IMR-90 (cell line): ENCODE measurements at regions not wholly inside any gene's neighbourhood (a gene's known extent, or its start where the extent isn't known, plus 50 kb on each side); places are given as distances from the start of the nearest gene placed in this dataset.

ENCODE experiments used
- ATAC-seq: fragments of 200-7000 bp; cut with Tn5 transposase; 2 replicates; pipeline ENCODE4 v1.9.1; 2020; ENCODE audit warnings: low read depth, mild to moderate bottlenecking, moderate library complexity
- BruUV-seq: library from RNA; stranded (reverse); fragments of 400-500 nt; replicated peaks from 2 replicates; lab custom pipeline; 2021; lab: Mats Ljungman, UMichigan
- CTCF ChIA-PET: fragments of 300-600 bp; formaldehyde crosslinking; extraction: SDS; loops from one replicate; lab custom pipeline; 2021; ENCODE audit warnings: antibody characterized with exemption; lab: Yijun Ruan, JAX
- POLR2A ChIA-PET: fragments of 300-600 bp; sonication (Branson Sonifier 250); formaldehyde crosslinking; loops from one replicate; lab custom pipeline; 2022; ENCODE audit warnings: antibody characterized with exemption; ENCODE audit not compliant: unreplicated experiment; lab: Charles Lee
- DNase-seq: peaks from one replicate; pipeline ENCODE4 v3.0.0; 2013
- H2AFZ ChIP-seq: replicated peaks from 2 replicates; pipeline ENCODE3; 2013; ENCODE audit warnings: low read length, mild to moderate bottlenecking; ENCODE audit not compliant: poor library complexity
- H2AK5ac ChIP-seq: 2 replicates; pipeline ENCODE4 v1.6.1; 2013; ENCODE audit warnings: low read depth, low read length, inconsistent platforms
- H2AK9ac ChIP-seq: replicated peaks from 2 replicates; pipeline ENCODE3; 2013; ENCODE audit warnings: mild to moderate bottlenecking, low read depth, low read length, moderate library complexity; ENCODE audit not compliant: poor library complexity
- H2BK120ac ChIP-seq: 2 replicates; pipeline ENCODE4 v1.6.1; 2013; ENCODE audit warnings: low read depth, low read length, inconsistent platforms
- H2BK15ac ChIP-seq: 3 replicates; pipeline ENCODE4 v1.6.1; 2013; ENCODE audit warnings: low read depth, low read length, inconsistent platforms
- H2BK20ac ChIP-seq: 2 replicates; pipeline ENCODE4 v1.6.1; 2013; ENCODE audit warnings: low read depth, mild to moderate bottlenecking, inconsistent platforms, low read length, moderate library complexity
- H2BK5ac ChIP-seq: 2 replicates; pipeline ENCODE4 v1.6.1; 2013; ENCODE audit warnings: mild to moderate bottlenecking, low read depth, low read length, inconsistent platforms; ENCODE audit not compliant: poor library complexity, severe bottlenecking
- H3K14ac ChIP-seq: replicated peaks from 2 replicates; pipeline ENCODE4 v1.6.1; 2013; ENCODE audit warnings: low read depth, low read length, inconsistent platforms
- H3K18ac ChIP-seq: 2 replicates; pipeline ENCODE4 v1.6.1; 2013; ENCODE audit warnings: low read depth, low read length, control low read depth
- H3K23ac ChIP-seq: 2 replicates; pipeline ENCODE4 v1.6.1; 2013; ENCODE audit warnings: low read depth, low read length, inconsistent platforms
- H3K27ac ChIP-seq: 2 replicates; pipeline ENCODE4 v1.5.1; 2013; ENCODE audit warnings: mild to moderate bottlenecking, control low read depth, low read length; ENCODE audit not compliant: insufficient read depth
- H3K27me3 ChIP-seq: 2 replicates; pipeline ENCODE4 v1.6.1; 2013; ENCODE audit warnings: low read length; ENCODE audit not compliant: control insufficient read depth, insufficient read depth
- H3K36me3 ChIP-seq: 2 replicates; pipeline ENCODE4 v1.6.1; 2013; ENCODE audit warnings: low read length, mixed read lengths; ENCODE audit not compliant: control insufficient read depth, insufficient read depth
- H3K4ac ChIP-seq: 2 replicates; pipeline ENCODE4 v1.6.1; 2013; ENCODE audit warnings: low read depth, low read length, inconsistent platforms
- H3K4me1 ChIP-seq: 2 replicates; pipeline ENCODE4 v1.6.1; 2013; ENCODE audit warnings: low read length, mixed read lengths; ENCODE audit not compliant: control insufficient read depth, insufficient read depth
- H3K4me2 ChIP-seq: 2 replicates; pipeline ENCODE4 v1.6.1; 2013; ENCODE audit warnings: low read depth, mild to moderate bottlenecking, control low read depth, low read length, moderate library complexity
- H3K4me3 ChIP-seq: 2 replicates; pipeline ENCODE4 v1.5.1; 2013; ENCODE audit warnings: low read depth, mild to moderate bottlenecking, control low read depth, low read length, moderate library complexity; ENCODE audit not compliant: insufficient read depth
- H3K56ac ChIP-seq: 2 replicates; pipeline ENCODE4 v1.6.1; 2013; ENCODE audit warnings: low read length, inconsistent platforms; ENCODE audit not compliant: insufficient read depth; ENCODE audit errors: extremely low read depth
- H3K79me1 ChIP-seq, 2 experiments: 2 replicates each; pipeline ENCODE4 v1.6.1; 2013; ENCODE audit warnings: low read length in 2 of 2, inconsistent platforms in 1 of 2, low read depth in 1 of 2
- H3K9ac ChIP-seq: 2 replicates; pipeline ENCODE4 v1.6.1; 2013; ENCODE audit warnings: low read depth, low read length, control low read depth
- H3K9me1 ChIP-seq: 2 replicates; pipeline ENCODE4 v1.6.1; 2013; ENCODE audit warnings: low read length, inconsistent platforms; ENCODE audit not compliant: insufficient read depth
- H3K9me3 ChIP-seq: 2 replicates; pipeline ENCODE4 v1.6.1; 2013; ENCODE audit warnings: low read length; ENCODE audit not compliant: control insufficient read depth, insufficient read depth
- H4K20me1 ChIP-seq: 2 replicates; pipeline ENCODE4 v1.6.1; 2013; ENCODE audit warnings: low read length, inconsistent platforms; ENCODE audit not compliant: insufficient read depth
- H4K5ac ChIP-seq: 2 replicates; pipeline ENCODE4 v1.6.1; 2013; ENCODE audit warnings: mild to moderate bottlenecking, low read depth, low read length, control low read depth
- H4K8ac ChIP-seq, 2 experiments: 2 replicates each; pipeline ENCODE4 v1.6.1; 2013; ENCODE audit warnings: low read depth in 2 of 2, low read length in 2 of 2, control low read depth in 1 of 2, inconsistent platforms in 1 of 2
- H4K91ac ChIP-seq: 2 replicates; pipeline ENCODE4 v1.6.1; 2013; ENCODE audit warnings: low read depth, low read length, inconsistent platforms; ENCODE audit not compliant: insufficient read depth
- CEBPB ChIP-seq: IDR thresholded peaks from 2 replicates; pipeline ENCODE4 v1.6.1; 2012; ENCODE audit warnings: low read depth, low read length, improper control_type of control experiment
- ELK1 ChIP-seq: fragments of 150-350 bp; IDR thresholded peaks from 2 replicates; pipeline ENCODE4 v1.6.1; 2016; ENCODE audit warnings: low read depth, mild to moderate bottlenecking, low read length, moderate library complexity, borderline replicate concordance
- MAFK ChIP-seq: IDR thresholded peaks from 2 replicates; pipeline ENCODE4 v1.6.1; 2012; ENCODE audit warnings: low read depth, low read length, improper control_type of control experiment
- MXI1 ChIP-seq: IDR thresholded peaks from 2 replicates; pipeline ENCODE4 v1.6.1; 2012; ENCODE audit warnings: low read depth, mild to moderate bottlenecking, low read length, moderate library complexity, borderline replicate concordance
- NFE2L2 ChIP-seq: fragments of 150-350 bp; IDR thresholded peaks from 2 replicates; pipeline ENCODE4 v1.6.1; 2016; ENCODE audit warnings: low read depth, mild to moderate bottlenecking, low read length
- RFX5 ChIP-seq: IDR thresholded peaks from 2 replicates; pipeline ENCODE4 v1.8.0; 2012; ENCODE audit warnings: low read depth, mild to moderate bottlenecking, low read length, moderate library complexity
- SMC3 ChIP-seq: fragments of 150-350 bp; IDR thresholded peaks from 2 replicates; pipeline ENCODE4 v1.6.1; 2016; ENCODE audit warnings: low read depth, mild to moderate bottlenecking, antibody characterized with exemption, low read length, moderate library complexity
- USF2 ChIP-seq: fragments of 150-350 bp; IDR thresholded peaks from 2 replicates; pipeline ENCODE4 v1.6.1; 2017; ENCODE audit warnings: mild to moderate bottlenecking, antibody characterized with exemption, low read length, low read depth
- WGBS, 2 experiments: methylation state at CpG; one replicate each; pipeline versions ENCODE4 v1.1.5 to v1.1.7; 2013; ENCODE audit warnings: missing lambda C conversion rate in 2 of 2; ENCODE audit not compliant: insufficient read length in 1 of 2; ENCODE audit errors: extremely low coverage in 2 of 2; 5-methylcytosine and 5-hydroxymethylcytosine counted together
- dilution Hi-C: fragments of 300-500 bp; cut with HindIII; formaldehyde crosslinking; loops from one replicate; pipeline ENCODE4 v1.14.3; 2018; ENCODE audit warnings: low sequenced_read_pairs; ENCODE audit not compliant: unreplicated experiment
- in situ Hi-C: fragments of 300-500 bp; cut with MboI; formaldehyde crosslinking; loops from 3 replicates; pipeline ENCODE4 v1.14.3; 2019; ENCODE audit warnings: low sequenced_read_pairs, inconsistent platforms, mixed read lengths
- intact Hi-C: fragments of 100-400 bp; cut with micrococcal nuclease; formaldehyde crosslinking; loops from 2 replicates; pipeline ENCODE4 v1.10.0; 2022
- TF ChIP-seq, protein P1 (sequence below): conservative IDR thresholded peaks from 2 replicates; pipeline ENCODE4 v1.5.1; 2012; ENCODE audit warnings: mild to moderate bottlenecking, low read depth, low read length, improper control_type of control experiment

GRCh38 chr2:9774266-9774665 is 69.0 kb upstream of the TAF1B start:
- ChIA-PET POLR2A (no interaction called here), CTCF (interaction anchor here (0.6 to 1.2 kb wide), 2 partner anchors 63 to 204 kb away, joined by 3 to 4 read pairs; no protein-coding TSS in a partner anchor)
- dilution Hi-C loops (no loop called here), in situ Hi-C loops (no loop called here), intact Hi-C loops (no loop called here)
- H4K20me1 ChIP-seq = no peaks in the 10 kb centered on the region
- H4K91ac ChIP-seq = no peak overlapping the region
- H2BK20ac ChIP-seq = no peak overlapping the region
- no peaks in the 10 kb centered on the region for H3K79me1 ChIP-seq
- H3K9ac ChIP-seq = no peak overlapping the region
- peaks cover 18% of the 10 kb centered on the region; the same call in 1 of the 2 replicates for H3K27me3 ChIP-seq
- no peak overlapping the region for H2AK5ac ChIP-seq
- no peak overlapping the region for H3K18ac ChIP-seq
- no TSS peak for BruUV-seq
- H3K14ac ChIP-seq = no peak overlapping the region
- no peak overlapping the region for H3K56ac ChIP-seq
- H2BK5ac ChIP-seq = no peak overlapping the region
- peaks cover 9% of the 10 kb centered on the region; the same call in 1 of the 2 replicates for H3K4me1 ChIP-seq
- TF ChIP-seq ELK1 (no peak), RFX5 (no peak), SMC3 (no peak), MXI1 (no peak), CEBPB (no peak), MAFK (no peak), USF2 (no peak), NFE2L2 (no peak)
- TF ChIP-seq, protein P1, sequence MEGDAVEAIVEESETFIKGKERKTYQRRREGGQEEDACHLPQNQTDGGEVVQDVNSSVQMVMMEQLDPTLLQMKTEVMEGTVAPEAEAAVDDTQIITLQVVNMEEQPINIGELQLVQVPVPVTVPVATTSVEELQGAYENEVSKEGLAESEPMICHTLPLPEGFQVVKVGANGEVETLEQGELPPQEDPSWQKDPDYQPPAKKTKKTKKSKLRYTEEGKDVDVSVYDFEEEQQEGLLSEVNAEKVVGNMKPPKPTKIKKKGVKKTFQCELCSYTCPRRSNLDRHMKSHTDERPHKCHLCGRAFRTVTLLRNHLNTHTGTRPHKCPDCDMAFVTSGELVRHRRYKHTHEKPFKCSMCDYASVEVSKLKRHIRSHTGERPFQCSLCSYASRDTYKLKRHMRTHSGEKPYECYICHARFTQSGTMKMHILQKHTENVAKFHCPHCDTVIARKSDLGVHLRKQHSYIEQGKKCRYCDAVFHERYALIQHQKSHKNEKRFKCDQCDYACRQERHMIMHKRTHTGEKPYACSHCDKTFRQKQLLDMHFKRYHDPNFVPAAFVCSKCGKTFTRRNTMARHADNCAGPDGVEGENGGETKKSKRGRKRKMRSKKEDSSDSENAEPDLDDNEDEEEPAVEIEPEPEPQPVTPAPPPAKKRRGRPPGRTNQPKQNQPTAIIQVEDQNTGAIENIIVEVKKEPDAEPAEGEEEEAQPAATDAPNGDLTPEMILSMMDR = no peak
- H2BK120ac ChIP-seq = no peak overlapping the region
- H2AK9ac ChIP-seq = no peak overlapping the region
- no peak overlapping the region for H2BK15ac ChIP-seq
- no peak overlapping the region for H3K4me3 ChIP-seq
- no peak overlapping the region for H3K27ac ChIP-seq
- H4K5ac ChIP-seq = no peak overlapping the region
- 75% methylated on average over 7 of the region's 12 CpGs; no CpG with 5 or more reads in 1 of the 2 experiments for WGBS, 2 experiments
- no peaks in the 10 kb centered on the region for H3K36me3 ChIP-seq
- no peak overlapping the region for H4K8ac ChIP-seq
- H3K4me2 ChIP-seq = no peak overlapping the region
- no peak overlapping the region for H3K4ac ChIP-seq
- ATAC-seq = no peak
- no peak overlapping the region for H2AFZ ChIP-seq
- DNase-seq = no peak
- 0 out of 2 replicates have a peak overlapping the region, but pooled peaks have one; percentile 23 for H3K23ac ChIP-seq
- 0 out of 2 replicates have a peak, but pooled peaks cover 3% of the 10 kb centered on the region for H3K9me1 ChIP-seq
- H3K9me3 ChIP-seq = no peaks in the 10 kb centered on the region
